Astrocyte (in vitro differentiated cells and primary cell): ENCODE measurements at regions not wholly inside any gene's neighbourhood (a gene's known extent, or its start where the extent isn't known, plus 50 kb on each side); places are given as distances from the start of the nearest gene placed in this dataset.

Experiments
- DNase-seq: peaks from one replicate; pipeline ENCODE4 v3.0.0-alpha.2; 2010; ENCODE audit warnings: low read depth
- FAIRE-seq: peaks from 2 replicates; lab custom pipeline; 2011; peaks lifted over from hg19 to GRCh38; lab: Jason Lieb, UNC
- H2AFZ ChIP-seq: 2 replicates; pipeline ENCODE4 v1.6.0; 2012; ENCODE audit warnings: low read depth, low read length, inconsistent platforms
- H3K27ac ChIP-seq: 2 replicates; pipeline ENCODE4 v1.5.1; 2011; ENCODE audit warnings: low read depth, low read length, inconsistent platforms
- H3K27me3 ChIP-seq: 2 replicates; pipeline ENCODE4 v1.6.0; 2011; ENCODE audit warnings: low read length, inconsistent platforms; ENCODE audit not compliant: insufficient read depth
- H3K36me3 ChIP-seq: 2 replicates; pipeline ENCODE4 v1.5.1; 2011; ENCODE audit warnings: low read length, inconsistent platforms; ENCODE audit not compliant: insufficient read depth
- H3K4me1 ChIP-seq: 2 replicates; pipeline ENCODE4 v1.5.1; 2011; ENCODE audit warnings: low read length, inconsistent platforms; ENCODE audit not compliant: insufficient read depth
- H3K4me2 ChIP-seq: 2 replicates; pipeline ENCODE4 v1.6.0; 2012; ENCODE audit warnings: low read length, inconsistent platforms
- H3K4me3 ChIP-seq: 2 replicates; pipeline ENCODE4 v1.5.1; 2011; ENCODE audit warnings: low read depth, mild to moderate bottlenecking, low read length, inconsistent platforms; ENCODE audit not compliant: insufficient read depth
- H3K79me2 ChIP-seq: 2 replicates; pipeline ENCODE4 v1.6.0; 2012; ENCODE audit warnings: mild to moderate bottlenecking, low read length, inconsistent platforms; ENCODE audit not compliant: insufficient read depth
- H3K9ac ChIP-seq: 2 replicates; pipeline ENCODE4 v1.6.0; 2012; ENCODE audit warnings: mild to moderate bottlenecking, low read length, inconsistent platforms
- H3K9me3 ChIP-seq: 2 replicates; pipeline ENCODE4 v1.5.1; 2012; ENCODE audit warnings: low read depth, mild to moderate bottlenecking, low read length, inconsistent platforms; ENCODE audit not compliant: insufficient read depth
- H4K20me1 ChIP-seq: 2 replicates; pipeline ENCODE4 v1.6.0; 2012; ENCODE audit warnings: low read length, inconsistent platforms; ENCODE audit not compliant: insufficient read depth
- H3K27ac Mint-ChIP-seq: one replicate; pipeline ENCODE4 v1.8.0; 2021; ENCODE audit warnings: mild to moderate bottlenecking, mixed read lengths; ENCODE audit not compliant: unreplicated experiment
- H3K27me3 Mint-ChIP-seq: one replicate; pipeline ENCODE4 v1.8.0; 2021; ENCODE audit warnings: low read depth, mixed read lengths; ENCODE audit not compliant: unreplicated experiment
- H3K36me3 Mint-ChIP-seq: one replicate; pipeline ENCODE4 v1.8.0; 2021; ENCODE audit warnings: low read depth, mixed read lengths; ENCODE audit not compliant: unreplicated experiment
- H3K4me1 Mint-ChIP-seq: one replicate; pipeline ENCODE4 v1.8.0; 2021; ENCODE audit warnings: low read depth, mixed read lengths; ENCODE audit not compliant: unreplicated experiment
- H3K4me3 Mint-ChIP-seq: one replicate; pipeline ENCODE4 v1.8.0; 2021; ENCODE audit warnings: mild to moderate bottlenecking, moderate library complexity, mixed read lengths; ENCODE audit not compliant: unreplicated experiment
- H3K9me3 Mint-ChIP-seq: one replicate; pipeline ENCODE4 v1.8.0; 2021; ENCODE audit warnings: mild to moderate bottlenecking, mixed read lengths; ENCODE audit not compliant: unreplicated experiment
- CTCF ChIP-seq: IDR thresholded peaks from 2 replicates; pipeline ENCODE4 v1.5.1; 2011; ENCODE audit warnings: low read depth, mild to moderate bottlenecking, inconsistent platforms, low read length, moderate library complexity; ENCODE audit not compliant: insufficient read depth
- EZH2 ChIP-seq: IDR thresholded peaks from 2 replicates; pipeline ENCODE4 v1.6.1; 2012; ENCODE audit warnings: mild to moderate bottlenecking, low read length, inconsistent platforms; ENCODE audit not compliant: insufficient read depth

GRCh38 chr9:38131729-38132128 is 62.7 kb upstream of the SHB start:
- no peak overlapping the region for H3K4me2 ChIP-seq
- H3K4me1 ChIP-seq, result no peaks in the 10 kb centered on the region
- no peak overlapping the region for H3K9ac ChIP-seq
- H3K4me3 ChIP-seq, result no peak overlapping the region
- Mint-ChIP-seq H3K27ac (no peak overlapping the region), H3K4me3 (no peak overlapping the region), H3K27me3 (peaks cover 35% of the 10 kb centered on the region), H3K36me3 (no peaks in the 10 kb centered on the region), H3K9me3 (no peaks in the 10 kb centered on the region), H3K4me1 (no peaks in the 10 kb centered on the region)
- H3K27me3 ChIP-seq, result peaks cover 24% of the 10 kb centered on the region
- DNase-seq, result no peak
- H3K36me3 ChIP-seq, result no peaks in the 10 kb centered on the region
- no peak overlapping the region for H3K27ac ChIP-seq
- H4K20me1 ChIP-seq, result no peaks in the 10 kb centered on the region
- TF ChIP-seq CTCF (no peak), EZH2 (no peak)
- H3K79me2 ChIP-seq, result no peaks in the 10 kb centered on the region
- H3K9me3 ChIP-seq, result no peaks in the 10 kb centered on the region
- no peak for FAIRE-seq
- H2AFZ ChIP-seq, result no peak overlapping the region

GRCh38 chr9:38130724-38131123 is 61.7 kb upstream of the SHB start:
- TF ChIP-seq EZH2 (no peak), CTCF (no peak)
- Mint-ChIP-seq H3K27me3 (peaks cover 44% of the 10 kb centered on the region), H3K9me3 (peaks cover 6% of the 10 kb centered on the region), H3K4me3 (no peak overlapping the region), H3K36me3 (no peaks in the 10 kb centered on the region), H3K27ac (no peak overlapping the region), H3K4me1 (no peaks in the 10 kb centered on the region)
- no peaks in the 10 kb centered on the region for H3K36me3 ChIP-seq
- no peak overlapping the region for H3K9ac ChIP-seq
- H3K4me2 ChIP-seq, result no peak overlapping the region
- no peaks in the 10 kb centered on the region for H3K79me2 ChIP-seq
- H3K27me3 ChIP-seq, result peaks cover 30% of the 10 kb centered on the region
- H3K27ac ChIP-seq, result no peak overlapping the region
- H2AFZ ChIP-seq, result no peak overlapping the region
- no peak for DNase-seq
- H4K20me1 ChIP-seq, result no peaks in the 10 kb centered on the region
- no peaks in the 10 kb centered on the region for H3K9me3 ChIP-seq
- FAIRE-seq, result no peak
- H3K4me1 ChIP-seq, result no peaks in the 10 kb centered on the region
- no peak overlapping the region for H3K4me3 ChIP-seq

- no peak for FAIRE-seq
- peaks cover 6% of the 10 kb centered on the region for H3K9me3 Mint-ChIP-seq
- Histone ChIP-seq H3K4me2 (no peak overlapping the region), H3K4me1 (no peaks in the 10 kb centered on the region), H3K9me3 (no peaks in the 10 kb centered on the region), H3K9ac (no peak overlapping the region), H3K79me2 (no peaks in the 10 kb centered on the region), H2AFZ (no peak overlapping the region), H3K27ac (no peak overlapping the region), H3K27me3 (peaks cover 35% of the 10 kb centered on the region), H3K4me3 (no peak overlapping the region), H3K36me3 (no peaks in the 10 kb centered on the region), H4K20me1 (no peaks in the 10 kb centered on the region)
- no peak overlapping the region for H3K4me3 Mint-ChIP-seq
- H3K27ac Mint-ChIP-seq, result no peak overlapping the region
- DNase-seq, result no peak
- H3K27me3 Mint-ChIP-seq, result peaks cover 54% of the 10 kb centered on the region
- TF ChIP-seq CTCF (no peak), EZH2 (no peak)
- H3K4me1 Mint-ChIP-seq, result no peaks in the 10 kb centered on the region
- no peaks in the 10 kb centered on the region for H3K36me3 Mint-ChIP-seq
These were observed 60.3 kb upstream of the SHB start for GRCh38 chr9:38129366-38129765.
